H1 (cell line): ENCODE measurements at regions not wholly inside any gene's neighbourhood (a gene's known extent, or its start where the extent isn't known, plus 50 kb on each side); places are given as distances from the start of the nearest gene placed in this dataset.

ENCODE experiments used
- CHD1 ChIP-seq: IDR thresholded peaks from 2 replicates; pipeline ENCODE4 v1.6.1; 2012; ENCODE audit warnings: low read depth, low read length, improper control_type of control experiment
- KDM4A ChIP-seq: IDR thresholded peaks from one replicate; pipeline ENCODE4 v1.7.1; 2012; ENCODE audit warnings: low read depth, mild to moderate bottlenecking, moderate library complexity, low read length, inconsistent platforms; ENCODE audit not compliant: severe bottlenecking

DNA sequence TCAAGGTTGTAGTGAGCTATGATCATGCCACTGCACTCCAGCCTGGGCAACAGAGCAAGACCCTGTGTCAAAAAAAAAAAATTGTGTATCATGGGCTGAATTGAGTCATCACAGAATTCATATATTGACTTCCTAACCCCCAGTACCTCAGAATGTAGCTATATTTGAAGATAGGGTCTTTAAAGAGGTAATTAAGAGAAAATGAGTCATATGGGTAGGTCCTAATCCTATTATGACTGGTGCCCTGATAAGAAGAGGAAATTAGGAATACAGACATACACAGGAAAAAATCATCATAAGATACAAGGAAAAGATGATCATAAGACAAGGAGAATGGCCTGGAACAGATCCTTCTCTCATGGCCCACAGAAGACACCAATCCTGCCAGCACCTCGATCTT lies 466.4 kb upstream of the ACVR2A start (continued):
- no peak for TF ChIP-seq CHD1
- no peak for TF ChIP-seq KDM4A
